ENCODE measurements at regions not wholly inside any gene's neighbourhood (a gene's known extent, or its start where the extent isn't known, plus 50 kb on each side); places are given as distances from the start of the nearest gene placed in this dataset.
A peak's percentile ranks its signal among the peaks of the same experiment; 100 is the strongest.
"Not testable (repeated sequence)": the region's sequence is repeated elsewhere in the genome, so short reads cannot be mapped to it uniquely, and the experiment has no call there.

DNA sequence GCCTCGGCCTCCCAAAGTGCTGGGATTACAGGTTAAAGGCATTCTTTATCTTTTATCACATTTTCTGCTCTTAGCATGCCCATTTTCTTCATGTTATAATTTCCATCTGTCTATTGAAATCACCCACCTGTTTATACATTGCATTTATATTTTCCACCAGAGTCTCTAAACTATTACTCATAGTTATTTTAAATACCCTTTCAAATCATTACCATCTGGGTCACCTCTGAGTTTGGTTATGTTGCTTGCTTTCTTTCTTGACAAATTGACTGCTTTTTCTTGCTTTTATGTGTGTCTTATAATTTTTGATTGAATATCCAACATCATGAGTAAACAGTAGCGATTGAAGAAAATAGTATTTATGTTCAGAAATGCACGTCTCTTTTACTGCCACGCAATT, 71.4 kb downstream of the TMEM270 start:
- no peak for DNase-seq (ENCODE audit: low read depth)
- TF ChIP-seq, protein P1, sequence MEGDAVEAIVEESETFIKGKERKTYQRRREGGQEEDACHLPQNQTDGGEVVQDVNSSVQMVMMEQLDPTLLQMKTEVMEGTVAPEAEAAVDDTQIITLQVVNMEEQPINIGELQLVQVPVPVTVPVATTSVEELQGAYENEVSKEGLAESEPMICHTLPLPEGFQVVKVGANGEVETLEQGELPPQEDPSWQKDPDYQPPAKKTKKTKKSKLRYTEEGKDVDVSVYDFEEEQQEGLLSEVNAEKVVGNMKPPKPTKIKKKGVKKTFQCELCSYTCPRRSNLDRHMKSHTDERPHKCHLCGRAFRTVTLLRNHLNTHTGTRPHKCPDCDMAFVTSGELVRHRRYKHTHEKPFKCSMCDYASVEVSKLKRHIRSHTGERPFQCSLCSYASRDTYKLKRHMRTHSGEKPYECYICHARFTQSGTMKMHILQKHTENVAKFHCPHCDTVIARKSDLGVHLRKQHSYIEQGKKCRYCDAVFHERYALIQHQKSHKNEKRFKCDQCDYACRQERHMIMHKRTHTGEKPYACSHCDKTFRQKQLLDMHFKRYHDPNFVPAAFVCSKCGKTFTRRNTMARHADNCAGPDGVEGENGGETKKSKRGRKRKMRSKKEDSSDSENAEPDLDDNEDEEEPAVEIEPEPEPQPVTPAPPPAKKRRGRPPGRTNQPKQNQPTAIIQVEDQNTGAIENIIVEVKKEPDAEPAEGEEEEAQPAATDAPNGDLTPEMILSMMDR (IDR thresholded peaks at IDR 0.05; ENCODE audit: control insufficient read depth, insufficient read depth, low read depth, low read length, missing control alignments), result no peak
- H3K4me3 ChIP-seq (ENCODE audit: control insufficient read depth, low read depth, low read length), result no peak overlapping the region

DNA sequence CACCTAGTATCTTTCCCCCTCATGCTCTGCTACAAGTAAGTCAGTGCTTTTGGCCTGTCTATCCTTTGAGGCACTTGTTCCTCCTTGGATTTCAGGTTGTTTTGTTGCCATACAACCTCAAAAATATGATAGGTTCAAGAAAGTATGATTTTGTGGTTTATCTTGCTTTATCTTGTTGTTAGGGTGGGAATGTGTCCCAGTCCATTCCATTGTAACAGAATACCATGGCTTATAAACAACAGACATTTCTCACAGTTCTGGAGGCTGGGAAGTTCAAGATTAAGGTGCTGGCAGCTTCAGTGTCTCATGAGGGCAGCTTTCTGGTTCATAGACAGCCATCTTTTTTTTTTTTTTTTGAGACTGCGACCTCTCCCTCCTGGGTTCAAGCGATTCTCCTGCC, 72.1 kb downstream of the TMEM270 start:
- DNase-seq (ENCODE audit: low read depth), result no peak
- TF ChIP-seq, protein P1 (IDR thresholded peaks at IDR 0.05; ENCODE audit: control insufficient read depth, insufficient read depth, low read depth, low read length, missing control alignments), result no peak
- no peak overlapping the region for H3K4me3 ChIP-seq (ENCODE audit: control insufficient read depth, low read depth, low read length)

DNA sequence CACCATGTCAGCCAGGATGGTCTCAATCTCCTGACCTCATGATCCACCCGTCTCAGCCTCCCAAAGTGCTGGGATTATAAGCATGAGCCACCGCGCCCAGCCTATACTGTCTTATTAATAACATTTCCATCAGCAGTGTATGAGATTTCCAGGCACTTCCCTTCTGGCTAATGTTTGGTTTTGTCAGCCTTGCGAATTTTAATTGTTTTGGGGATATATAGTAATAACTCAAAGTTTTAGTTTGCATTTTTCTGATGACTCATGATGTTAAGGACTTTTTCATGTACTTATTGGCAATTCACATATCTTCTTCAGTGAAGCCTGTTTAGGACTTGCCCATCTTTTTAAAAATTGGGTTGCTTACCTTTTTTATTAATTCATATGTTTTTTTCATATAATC, 76.0 kb downstream of the TMEM270 start:
- TF ChIP-seq, protein P1 (IDR thresholded peaks at IDR 0.05; ENCODE audit: control insufficient read depth, insufficient read depth, low read depth, low read length, missing control alignments), result no peak
- no peak for DNase-seq (ENCODE audit: low read depth)
- no peak overlapping the region for H3K4me3 ChIP-seq (ENCODE audit: control insufficient read depth, low read depth, low read length)

DNA sequence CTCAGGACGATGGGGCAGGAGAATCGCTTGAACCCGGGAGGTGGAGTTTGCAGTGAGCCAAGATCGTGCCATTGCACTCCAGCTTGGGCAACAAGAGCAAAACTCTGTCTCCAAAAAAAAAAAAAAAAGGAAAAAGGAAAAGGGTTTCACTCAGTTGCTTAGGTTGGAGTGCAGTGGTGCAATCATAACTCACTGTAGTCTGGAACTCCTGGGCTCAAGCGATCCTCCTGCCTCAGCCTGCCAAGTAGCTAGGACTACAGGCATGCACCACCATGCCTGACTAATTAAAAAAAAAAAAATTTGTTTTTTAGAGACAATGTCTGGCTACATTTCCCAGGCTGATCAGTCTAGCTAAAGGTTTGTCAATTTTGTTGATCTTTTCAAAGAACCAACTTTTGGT, 76.7 kb downstream of the TMEM270 start:
- H3K4me3 ChIP-seq (ENCODE audit: control insufficient read depth, low read depth, low read length), result not testable (repeated sequence)
- peak; percentile 39 for DNase-seq (ENCODE audit: low read depth)

DNA sequence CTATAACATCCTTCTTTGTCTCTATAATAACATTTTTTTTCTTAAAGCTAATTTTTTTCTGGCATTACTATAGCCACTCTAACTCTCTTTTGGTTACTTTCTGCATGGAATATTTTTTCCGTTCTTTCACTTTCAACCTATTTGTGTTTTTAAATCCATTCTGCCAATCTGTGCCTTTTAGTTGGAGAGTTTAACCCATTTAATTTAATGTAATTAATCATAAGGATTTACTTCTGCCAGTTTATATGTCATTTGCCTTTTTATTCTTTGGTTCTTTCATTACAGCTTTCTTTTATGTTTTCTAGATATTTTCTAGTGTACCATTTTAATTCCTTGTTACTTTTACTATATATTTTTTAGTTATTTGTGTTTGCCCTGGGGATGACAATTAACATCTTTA, 78.6 kb downstream of the TMEM270 start:
- TF ChIP-seq, protein P1 (IDR thresholded peaks at IDR 0.05; ENCODE audit: control insufficient read depth, insufficient read depth, low read depth, low read length, missing control alignments), result no peak
- DNase-seq (ENCODE audit: low read depth), result no peak
- no peak overlapping the region for H3K4me3 ChIP-seq (ENCODE audit: control insufficient read depth, low read depth, low read length)

DNA sequence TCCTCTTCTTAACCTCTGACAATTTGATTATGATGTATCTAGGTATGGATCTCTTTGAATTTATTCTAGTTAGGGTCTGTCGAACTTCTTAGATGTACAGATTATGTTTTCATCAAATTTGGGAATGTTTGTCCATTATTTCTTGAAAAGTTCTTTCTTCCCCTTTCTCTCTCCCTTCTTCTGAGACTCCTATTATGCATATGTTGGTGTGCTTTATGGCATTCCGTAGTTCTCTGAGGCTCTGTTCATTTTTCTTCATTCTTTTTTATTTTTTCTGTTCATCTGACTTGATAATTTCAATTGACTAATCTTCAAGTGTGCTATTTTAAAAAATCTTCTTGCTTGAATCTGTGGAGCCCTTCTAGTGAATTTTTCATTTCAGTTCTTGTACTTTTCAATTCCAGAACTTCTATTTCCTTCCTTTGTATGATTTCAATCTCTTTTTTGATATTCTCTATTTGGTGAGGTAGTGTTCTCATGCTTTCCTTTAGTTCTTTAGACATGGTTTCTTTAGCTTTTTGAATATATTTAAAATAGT, 79.8 kb downstream of the TMEM270 start:
- TF ChIP-seq, protein P1 (IDR thresholded peaks at IDR 0.05; ENCODE audit: control insufficient read depth, insufficient read depth, low read depth, low read length, missing control alignments), result no peak
- no peak for DNase-seq (ENCODE audit: low read depth)
- no peak overlapping the region for H3K4me3 ChIP-seq (ENCODE audit: control insufficient read depth, low read depth, low read length)

DNA sequence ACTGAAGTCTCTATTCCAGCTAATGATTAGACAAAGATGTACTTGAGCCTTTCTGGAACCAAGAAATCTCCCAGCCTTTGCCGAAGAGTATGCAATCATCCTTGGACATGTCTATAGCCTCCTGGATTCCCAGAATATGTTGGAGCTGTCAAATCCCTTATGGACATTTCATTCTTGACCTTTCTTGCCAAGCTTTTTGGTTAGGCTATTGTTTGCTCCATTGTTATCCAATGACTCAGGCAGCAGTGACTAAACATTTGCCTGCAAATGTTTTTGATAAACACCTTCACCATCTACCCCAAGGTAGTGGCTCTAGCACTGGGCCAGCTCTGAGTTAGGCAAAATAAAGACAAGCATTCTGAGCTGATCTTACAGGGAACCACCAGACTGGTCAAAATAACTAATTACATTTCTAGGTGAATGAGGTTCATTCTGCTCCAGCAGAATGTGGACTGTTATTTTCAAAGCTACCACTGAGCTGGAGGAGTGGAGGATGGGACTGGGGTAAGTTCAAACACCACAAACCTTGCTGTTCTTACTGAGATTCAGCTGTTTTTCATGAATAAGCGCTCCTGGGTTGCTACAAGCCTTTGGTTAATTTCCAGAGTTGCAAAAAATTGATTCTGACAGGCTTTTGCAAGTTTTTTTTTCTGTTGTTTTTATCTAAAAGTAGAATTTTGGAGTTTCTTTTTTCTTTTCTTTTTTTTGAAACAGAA, 81.0 kb downstream of the TMEM270 start:
- TF ChIP-seq, protein P1 (IDR thresholded peaks at IDR 0.05; ENCODE audit: control insufficient read depth, insufficient read depth, low read depth, low read length, missing control alignments), result no peak
- peak; percentile 32 for DNase-seq (ENCODE audit: low read depth)
- no peak overlapping the region for H3K4me3 ChIP-seq (ENCODE audit: control insufficient read depth, low read depth, low read length)

All from AG09309 (cell line).